ENCODE measurements at regions not wholly inside any gene's neighbourhood (a gene's known extent, or its start where the extent isn't known, plus 50 kb on each side); places are given as distances from the start of the nearest gene placed in this dataset.
A peak's percentile ranks its signal among the peaks of the same experiment; 100 is the strongest.

DNA sequence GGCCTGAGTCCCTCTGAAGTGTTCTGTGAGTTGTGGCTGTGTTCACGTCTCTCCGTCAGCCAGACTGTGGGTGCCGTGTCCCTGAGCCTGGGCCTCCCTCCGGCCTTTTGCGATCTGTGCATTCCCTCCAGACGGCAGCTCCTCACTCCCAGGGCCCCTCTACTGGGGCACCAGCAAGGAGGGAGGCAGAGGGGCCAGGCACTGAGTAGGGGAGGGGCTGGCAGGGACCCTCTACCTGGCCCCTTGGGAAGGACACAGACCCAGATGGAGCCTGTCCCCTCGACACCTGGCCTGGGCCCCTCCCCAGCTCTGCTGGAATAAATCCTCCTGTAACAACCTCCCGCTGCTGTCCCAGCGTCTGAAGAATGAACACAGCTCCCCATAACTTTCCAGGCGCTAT is 110.0 kb upstream of the NKX1-1 start:
- Histone ChIP-seq H3K27ac (ENCODE audit: low read depth, low read length) (no peak overlapping the region), H3K9me3 (ENCODE audit: control insufficient read depth in 1 of 2, low read length in 2 of 2) (no peaks in the 10 kb centered on the region), H3K27me3 (ENCODE audit: insufficient read depth, low read length) (peaks cover 5% of the 10 kb centered on the region), H3K4me1 (ENCODE audit: insufficient read depth, low read length) (peaks cover 3% of the 10 kb centered on the region), H3K4me3 (ENCODE audit: low read length in 2 of 2) (no peak overlapping the region), H3K36me3 (ENCODE audit: insufficient read depth, low read length) (no peaks in the 10 kb centered on the region)
- no peaks in the 10 kb centered on the region for H3K36me3 Mint-ChIP-seq
- no peaks in the 10 kb centered on the region for H3K9me3 Mint-ChIP-seq
- POLR2A ChIA-PET (ENCODE audit: partially characterized antibody), result no interaction called here
- peaks cover 8 to 12% of the 10 kb centered on the region in 2 donors for H3K27me3 Mint-ChIP-seq
- DNase-seq, result no peak
- H3K4me3 Mint-ChIP-seq, result no peak overlapping the region
- H3K4me1 Mint-ChIP-seq, result peaks cover 0 to 1% (median under 1%) of the 10 kb centered on the region in 4 donors
- peak overlapping the region in 1 of 7 donors; percentile 37 for H3K27ac Mint-ChIP-seq
- intact Hi-C loops (cut with micrococcal nuclease), result no loop called here
- CTCF ChIA-PET (ENCODE audit: partially characterized antibody), result no interaction called here

DNA sequence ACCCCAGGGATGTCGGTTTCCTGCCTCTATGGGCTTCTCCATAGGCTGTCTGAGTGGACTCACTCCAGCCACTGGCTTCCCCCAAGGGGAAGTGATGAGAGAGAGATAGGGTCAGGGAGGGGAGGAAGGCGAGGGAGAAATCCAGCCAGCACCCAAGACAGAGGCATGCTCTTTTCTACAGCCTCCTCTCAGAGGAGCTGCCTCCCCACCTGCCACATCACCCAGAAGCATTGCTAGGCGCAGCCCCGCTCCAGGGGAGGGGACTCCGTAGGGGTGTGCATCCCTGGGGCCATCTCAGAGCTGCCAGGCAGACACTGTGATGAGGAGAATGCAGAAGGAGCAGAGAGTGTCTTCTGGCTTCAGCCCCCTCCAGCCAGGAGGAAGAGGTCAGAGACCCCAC is 109.5 kb upstream of the NKX1-1 start:
- no peak overlapping the region for H3K27ac ChIP-seq (ENCODE audit: low read depth, low read length)
- DNase-seq, result no peak
- Mint-ChIP-seq H3K36me3 (no peaks in the 10 kb centered on the region), H3K27ac (no peak overlapping the region), H3K27me3 (peaks cover 7 to 11% of the 10 kb centered on the region in 2 donors), H3K4me3 (no peak overlapping the region), H3K9me3 (no peaks in the 10 kb centered on the region), H3K4me1 (peaks cover 0 to 1% (median 0%) of the 10 kb centered on the region in 4 donors)
- peaks cover 5% of the 10 kb centered on the region for H3K27me3 ChIP-seq (ENCODE audit: insufficient read depth, low read length)
- peaks cover 3% of the 10 kb centered on the region for H3K4me1 ChIP-seq (ENCODE audit: insufficient read depth, low read length)
- H3K36me3 ChIP-seq (ENCODE audit: insufficient read depth, low read length), result no peaks in the 10 kb centered on the region
- H3K9me3 ChIP-seq (ENCODE audit: control insufficient read depth in 1 of 2, low read length in 2 of 2), result no peaks in the 10 kb centered on the region
- intact Hi-C loops (cut with micrococcal nuclease), result no loop called here
- ChIA-PET CTCF (ENCODE audit: partially characterized antibody) (no interaction called here), POLR2A (ENCODE audit: partially characterized antibody) (no interaction called here)
- H3K4me3 ChIP-seq (ENCODE audit: low read length in 2 of 2), result no peak overlapping the region

DNA sequence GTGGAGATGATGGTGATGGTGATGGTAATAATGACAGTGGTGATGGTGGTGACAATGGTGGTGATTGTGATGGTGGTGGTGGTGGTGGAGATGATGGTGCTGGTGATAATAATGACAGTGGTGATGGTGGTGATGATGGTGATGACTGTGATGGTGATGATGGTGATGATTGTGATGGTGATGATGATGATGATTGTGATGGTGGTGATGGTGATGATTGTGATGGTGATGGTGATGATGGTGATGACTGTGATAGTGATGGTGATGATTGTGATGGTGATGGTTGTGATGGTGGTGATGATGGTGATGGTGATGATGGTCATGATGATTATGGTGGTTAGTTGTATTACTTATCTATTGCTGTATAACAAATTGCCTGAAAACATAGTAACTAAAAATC is 108.9 kb upstream of the NKX1-1 start:
- H3K36me3 Mint-ChIP-seq, result no peaks in the 10 kb centered on the region
- ChIA-PET POLR2A (ENCODE audit: partially characterized antibody) (no interaction called here), CTCF (ENCODE audit: partially characterized antibody) (no interaction called here)
- Histone ChIP-seq H3K9me3 (ENCODE audit: control insufficient read depth in 1 of 2, low read length in 2 of 2) (no peaks in the 10 kb centered on the region), H3K4me3 (ENCODE audit: low read length in 2 of 2) (no peak overlapping the region), H3K36me3 (ENCODE audit: insufficient read depth, low read length) (no peaks in the 10 kb centered on the region), H3K4me1 (ENCODE audit: insufficient read depth, low read length) (peaks cover 3% of the 10 kb centered on the region), H3K27me3 (ENCODE audit: insufficient read depth, low read length) (peaks cover 5% of the 10 kb centered on the region), H3K27ac (ENCODE audit: low read depth, low read length) (no peak overlapping the region)
- no peak for DNase-seq
- peaks cover 0 to 1% (median 0%) of the 10 kb centered on the region in 4 donors for H3K4me1 Mint-ChIP-seq
- no peaks in the 10 kb centered on the region for H3K9me3 Mint-ChIP-seq
- no peak overlapping the region for H3K27ac Mint-ChIP-seq
- intact Hi-C loops (cut with micrococcal nuclease), result no loop called here
- no peak overlapping the region for H3K4me3 Mint-ChIP-seq
- H3K27me3 Mint-ChIP-seq, result peaks cover 7 to 11% of the 10 kb centered on the region in 2 donors

DNA sequence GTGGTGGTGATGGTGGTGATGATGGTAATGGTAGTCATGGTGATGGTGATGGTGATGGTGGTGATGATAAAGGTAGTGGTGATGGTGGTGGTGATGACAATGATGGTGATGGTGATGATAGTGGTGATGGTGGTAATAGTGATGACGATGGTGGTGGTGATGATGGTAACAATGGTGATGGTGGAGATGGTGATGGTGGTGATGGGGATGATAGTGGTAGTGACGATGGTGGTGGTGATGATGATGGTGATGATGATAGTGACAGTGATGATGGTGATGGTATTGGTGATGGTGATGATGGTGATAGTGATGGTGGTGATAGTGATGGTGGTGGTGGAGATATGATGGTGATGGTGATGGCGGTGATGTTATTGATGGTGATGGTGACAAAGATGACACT is 108.4 kb upstream of the NKX1-1 start:
- Mint-ChIP-seq H3K27ac (no peak overlapping the region), H3K4me3 (no peak overlapping the region), H3K9me3 (no peaks in the 10 kb centered on the region), H3K4me1 (peaks cover 0 to under 1% (median 0%) of the 10 kb centered on the region in 4 donors), H3K27me3 (peaks cover 8 to 9% of the 10 kb centered on the region in 2 donors), H3K36me3 (no peaks in the 10 kb centered on the region)
- POLR2A ChIA-PET (ENCODE audit: partially characterized antibody), result no interaction called here
- DNase-seq, result no peak
- CTCF ChIA-PET (ENCODE audit: partially characterized antibody), result no interaction called here
- intact Hi-C loops (cut with micrococcal nuclease), result no loop called here
- Histone ChIP-seq H3K4me3 (ENCODE audit: low read length in 2 of 2) (no peak overlapping the region), H3K4me1 (ENCODE audit: insufficient read depth, low read length) (peaks cover 3% of the 10 kb centered on the region), H3K36me3 (ENCODE audit: insufficient read depth, low read length) (no peaks in the 10 kb centered on the region), H3K27ac (ENCODE audit: low read depth, low read length) (no peak overlapping the region), H3K27me3 (ENCODE audit: insufficient read depth, low read length) (peaks cover 5% of the 10 kb centered on the region), H3K9me3 (ENCODE audit: control insufficient read depth in 1 of 2, low read length in 2 of 2) (no peaks in the 10 kb centered on the region)

DNA sequence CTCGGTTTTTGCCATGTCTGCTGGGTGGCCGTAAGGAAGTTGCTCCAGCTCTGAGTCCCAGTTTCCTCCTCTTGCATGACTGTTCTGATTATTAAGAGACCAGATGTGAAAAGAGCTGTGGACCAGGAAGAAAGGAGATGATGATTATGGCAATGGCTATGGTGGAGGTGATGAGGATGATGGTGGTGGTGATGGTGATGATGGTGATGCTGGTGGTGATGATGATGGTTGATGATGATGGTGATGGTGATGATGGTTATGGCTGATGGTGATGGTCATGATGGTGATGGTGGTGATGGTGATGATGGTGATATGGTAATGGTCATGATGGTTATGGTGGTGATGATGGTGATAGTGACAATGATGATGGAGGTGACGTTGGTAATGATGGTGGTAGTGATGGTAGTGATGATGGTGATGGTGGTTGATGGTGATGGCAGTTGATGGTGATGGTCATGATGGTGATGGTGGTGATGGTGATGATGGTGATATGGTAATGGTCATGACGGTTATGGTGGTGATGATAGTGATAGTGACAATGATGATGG is 107.8 kb upstream of the NKX1-1 start:
- H3K4me1 ChIP-seq (ENCODE audit: insufficient read depth, low read length), result peaks cover 3% of the 10 kb centered on the region
- no peaks in the 10 kb centered on the region for H3K9me3 Mint-ChIP-seq
- CTCF ChIA-PET (ENCODE audit: partially characterized antibody), result interaction anchor here (0.9 to 1.4 kb wide), 3 partner anchors 16 to 383 kb away, joined by 4 to 9 read pairs (median 5); no protein-coding TSS in a partner anchor
- POLR2A ChIA-PET (ENCODE audit: partially characterized antibody), result interaction anchor here (1.6 kb wide), 1 partner anchor 11 kb away, joined by 3 read pairs; no protein-coding TSS in a partner anchor
- H3K4me3 Mint-ChIP-seq, result no peak overlapping the region
- intact Hi-C loops (cut with micrococcal nuclease), result loop anchor here (1.0 kb wide), 1 partner anchor 384 kb away; no protein-coding TSS in a partner anchor
- peaks cover 8 to 9% of the 10 kb centered on the region in 2 donors for H3K27me3 Mint-ChIP-seq
- H3K4me3 ChIP-seq (ENCODE audit: low read length in 2 of 2), result no peak overlapping the region
- no peaks in the 10 kb centered on the region for H3K36me3 ChIP-seq (ENCODE audit: insufficient read depth, low read length)
- DNase-seq, result no peak
- H3K4me1 Mint-ChIP-seq, result no peaks in the 10 kb centered on the region
- no peaks in the 10 kb centered on the region for H3K9me3 ChIP-seq (ENCODE audit: control insufficient read depth in 1 of 2, low read length in 2 of 2)
- H3K27ac ChIP-seq (ENCODE audit: low read depth, low read length), result no peak overlapping the region
- H3K27ac Mint-ChIP-seq, result no peak overlapping the region
- H3K27me3 ChIP-seq (ENCODE audit: insufficient read depth, low read length), result peaks cover 5% of the 10 kb centered on the region
- no peaks in the 10 kb centered on the region for H3K36me3 Mint-ChIP-seq

DNA sequence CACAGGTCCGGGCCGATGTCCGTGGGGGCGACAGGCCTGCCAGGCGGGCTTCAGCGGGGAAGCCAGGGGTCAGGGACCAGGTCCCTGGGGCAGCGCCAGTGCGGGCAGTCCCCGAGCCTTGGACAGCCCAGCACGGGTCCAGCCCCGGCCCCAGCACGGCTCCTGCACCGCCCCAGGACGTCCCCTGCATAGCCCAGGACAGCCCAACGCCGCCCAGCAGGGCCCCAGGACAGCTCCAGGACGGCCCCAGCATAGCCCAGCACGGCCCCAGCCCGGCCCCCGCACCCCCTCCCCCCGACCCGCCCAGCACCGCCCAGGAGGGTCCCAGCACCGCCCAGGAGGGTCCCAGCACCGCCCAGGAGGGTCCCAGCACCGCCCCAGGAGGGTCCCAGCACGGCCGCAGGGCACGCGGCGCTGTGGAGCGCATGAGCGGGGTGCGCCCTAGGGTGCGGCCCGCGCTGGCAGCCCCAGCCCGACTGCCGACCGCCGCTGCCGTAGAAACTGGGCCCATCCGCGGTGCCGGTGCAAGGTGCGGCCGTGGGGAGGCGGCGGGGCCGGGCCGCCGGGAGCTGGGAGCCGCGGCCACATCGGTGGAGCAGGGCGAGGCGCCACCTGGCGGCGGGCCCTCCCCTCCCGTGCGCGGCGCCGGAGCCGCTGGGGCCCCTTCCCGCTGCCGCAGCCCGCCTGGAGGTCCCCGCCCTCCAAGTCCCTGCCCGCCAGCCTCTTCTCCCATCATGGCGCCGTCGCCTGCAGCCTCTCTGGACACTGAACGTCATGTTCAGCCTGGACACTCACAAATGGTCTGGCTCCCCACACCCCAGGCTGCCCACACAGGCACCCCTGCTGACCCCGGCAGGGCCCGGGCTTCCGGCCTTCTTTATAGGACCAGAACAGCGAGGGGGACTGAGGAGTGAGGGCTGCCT is 106.8 kb upstream of the NKX1-1 start:
- ChIA-PET CTCF (ENCODE audit: partially characterized antibody) (interaction anchor here (1.0 to 1.4 kb wide), 3 partner anchors 17 to 92 kb away, joined by 4 to 9 read pairs (median 5); no protein-coding TSS in a partner anchor), POLR2A (ENCODE audit: partially characterized antibody) (interaction anchor here (0.7 to 1.6 kb wide), 2 partner anchors 12 to 36 kb away, joined by 3 to 4 read pairs; no protein-coding TSS in a partner anchor)
- Histone ChIP-seq H3K27ac (ENCODE audit: low read depth, low read length) (no peak overlapping the region), H3K27me3 (ENCODE audit: insufficient read depth, low read length) (peaks cover 5% of the 10 kb centered on the region), H3K36me3 (ENCODE audit: insufficient read depth, low read length) (no peaks in the 10 kb centered on the region), H3K4me3 (ENCODE audit: low read length in 2 of 2) (no peak overlapping the region), H3K9me3 (ENCODE audit: control insufficient read depth in 1 of 2, low read length in 2 of 2) (no peaks in the 10 kb centered on the region), H3K4me1 (ENCODE audit: insufficient read depth, low read length) (peaks cover 3% of the 10 kb centered on the region)
- intact Hi-C loops (cut with micrococcal nuclease), result loop anchor here (1.0 kb wide), 1 partner anchor 383 kb away; no protein-coding TSS in a partner anchor
- Mint-ChIP-seq H3K4me1 (no peaks in the 10 kb centered on the region), H3K27me3 (peaks cover 3 to 8% of the 10 kb centered on the region in 2 donors), H3K27ac (no peak overlapping the region), H3K4me3 (peak overlapping the region in 4 of 8 donors; percentile 27 to 63 (median 42)), H3K36me3 (no peaks in the 10 kb centered on the region), H3K9me3 (no peaks in the 10 kb centered on the region)
- DNase-seq, result peak in 4 of 5 donors; percentile 39 to 63 (median 49)

DNA sequence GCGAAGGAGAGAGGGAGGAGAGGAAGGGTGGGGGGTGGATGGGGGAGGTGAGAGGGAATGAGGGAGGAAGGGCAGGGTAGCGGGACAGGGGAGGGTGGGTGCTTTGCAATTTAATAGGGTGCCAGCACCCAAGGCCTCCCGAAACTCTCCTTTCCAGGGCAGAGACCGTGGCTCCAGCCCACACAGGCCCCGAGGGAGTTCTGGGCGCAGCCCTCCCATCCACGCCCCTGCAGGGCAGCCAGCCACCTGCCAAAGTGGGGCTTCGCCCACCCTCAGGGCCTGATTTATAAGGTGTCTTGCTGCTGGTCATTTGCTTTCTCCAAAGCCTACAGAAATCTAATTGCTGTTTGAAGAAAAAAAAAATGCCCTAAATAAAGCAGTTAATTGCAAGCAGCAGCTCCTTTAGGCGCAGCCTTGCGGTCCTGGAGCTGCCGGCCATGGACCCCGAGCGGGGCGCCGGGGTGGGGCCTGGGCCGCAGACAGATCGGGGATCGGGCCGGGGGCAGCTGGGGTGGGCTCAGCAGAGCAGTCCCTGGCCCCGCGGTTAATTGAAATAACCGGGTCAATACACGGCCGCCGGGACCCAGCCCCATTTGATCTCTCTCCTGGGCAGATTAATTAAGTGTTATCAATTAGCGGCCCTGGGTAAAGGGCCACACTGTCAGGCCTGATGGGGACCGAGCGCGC is 106.0 kb upstream of the NKX1-1 start:
- Histone ChIP-seq H3K9me3 (ENCODE audit: control insufficient read depth in 1 of 2, low read length in 2 of 2) (no peaks in the 10 kb centered on the region), H3K4me1 (ENCODE audit: insufficient read depth, low read length) (peaks cover 3% of the 10 kb centered on the region), H3K27me3 (ENCODE audit: insufficient read depth, low read length) (peaks cover 5% of the 10 kb centered on the region), H3K4me3 (ENCODE audit: low read length in 2 of 2) (no peak overlapping the region), H3K27ac (ENCODE audit: low read depth, low read length) (no peak overlapping the region), H3K36me3 (ENCODE audit: insufficient read depth, low read length) (no peaks in the 10 kb centered on the region)
- Mint-ChIP-seq H3K4me1 (no peaks in the 10 kb centered on the region), H3K4me3 (peak overlapping the region in 3 of 8 donors; percentile 53 to 76 (median 63)), H3K27ac (peak overlapping the region in 1 of 7 donors; percentile 2), H3K36me3 (no peaks in the 10 kb centered on the region), H3K27me3 (peaks cover 3 to 8% of the 10 kb centered on the region in 2 donors), H3K9me3 (no peaks in the 10 kb centered on the region)
- CTCF ChIA-PET (ENCODE audit: partially characterized antibody), result interaction anchor here (0.6 to 1.4 kb wide), 2 partner anchors 37 to 339 kb away, joined by 3 read pairs; no protein-coding TSS in a partner anchor
- intact Hi-C loops (cut with micrococcal nuclease), result no loop called here
- DNase-seq, result no peak
- POLR2A ChIA-PET (ENCODE audit: partially characterized antibody), result interaction anchor here (1.2 kb wide), 1 partner anchor 68 kb away, joined by 4 read pairs; no protein-coding TSS in a partner anchor

Data from CD4-positive, alpha-beta memory T cell (primary cell).